Neural progenitor cell (in vitro differentiated cells): ENCODE measurements at regions not wholly inside any gene's neighbourhood (a gene's known extent, or its start where the extent isn't known, plus 50 kb on each side); places are given as distances from the start of the nearest gene placed in this dataset.

Experiments used
- DNase-seq: peaks from one replicate; pipeline ENCODE4 v3.0.0-alpha.2; 2016; ENCODE audit warnings: low spot score
- H2AFZ ChIP-seq: fragments of 200-600 bp; sonication (generic); replicated peaks from 2 replicates; pipeline ENCODE4 v1.6.1; 2016; ENCODE audit warnings: antibody characterized with exemption
- H3F3A ChIP-seq: fragments of 200-600 bp; sonication (generic); 2 replicates; pipeline ENCODE4 v1.6.1; 2016; ENCODE audit warnings: antibody characterized with exemption, low read depth
- H3K27ac ChIP-seq: fragments of 200-600 bp; sonication (generic); 2 replicates; pipeline ENCODE4 v1.5.1; 2016; ENCODE audit warnings: mild to moderate bottlenecking
- H3K27me3 ChIP-seq: fragments of 200-600 bp; sonication (generic); 2 replicates; pipeline ENCODE4 v1.6.1; 2016; ENCODE audit warnings: mild to moderate bottlenecking, moderate library complexity
- H3K36me3 ChIP-seq: fragments of 200-600 bp; sonication (generic); 2 replicates; pipeline ENCODE4 v1.5.1; 2016
- H3K4me1 ChIP-seq: fragments of 200-600 bp; sonication (generic); 2 replicates; pipeline ENCODE4 v1.6.1; 2016; ENCODE audit warnings: mixed run types
- H3K4me2 ChIP-seq: fragments of 200-600 bp; sonication (generic); 2 replicates; pipeline ENCODE4 v1.6.1; 2016
- H3K4me3 ChIP-seq: fragments of 200-600 bp; sonication (generic); 2 replicates; pipeline ENCODE4 v1.5.1; 2016
- H3K79me2 ChIP-seq: fragments of 200-600 bp; sonication (generic); 2 replicates; pipeline ENCODE4 v1.6.1; 2016; ENCODE audit warnings: low read depth
- H3K9ac ChIP-seq: fragments of 200-600 bp; sonication (generic); 2 replicates; pipeline ENCODE4 v1.6.1; 2016
- H3K9me3 ChIP-seq: fragments of 200-600 bp; sonication (generic); 2 replicates; pipeline ENCODE4 v1.5.1; 2016; ENCODE audit warnings: low read depth
- H4K20me1 ChIP-seq: fragments of 200-600 bp; sonication (generic); 2 replicates; pipeline ENCODE4 v1.6.1; 2016; ENCODE audit warnings: low read depth
- H3K27ac Mint-ChIP-seq: 3 replicates; pipeline ENCODE4 v1.8.0; 2021; ENCODE audit warnings: mixed read lengths
- H3K27me3 Mint-ChIP-seq: 2 replicates; pipeline ENCODE4 v1.8.0; 2022; ENCODE audit warnings: low read depth, mild to moderate bottlenecking, inconsistent platforms, moderate library complexity, mixed read lengths; ENCODE audit not compliant: insufficient read depth
- H3K36me3 Mint-ChIP-seq: 3 replicates; pipeline ENCODE4 v1.8.0; 2021; ENCODE audit warnings: mixed read lengths
- H3K4me1 Mint-ChIP-seq: 3 replicates; pipeline ENCODE4 v1.8.0; 2021; ENCODE audit warnings: mixed read lengths
- H3K4me3 Mint-ChIP-seq: 3 replicates; pipeline ENCODE4 v1.8.0; 2021; ENCODE audit warnings: mild to moderate bottlenecking, moderate library complexity, mixed read lengths
- H3K9me3 Mint-ChIP-seq: 3 replicates; pipeline ENCODE4 v1.8.0; 2020; ENCODE audit warnings: mixed read lengths
- EZH2 ChIP-seq: fragments of 200-600 bp; sonication (generic); IDR thresholded peaks from 2 replicates; pipeline ENCODE4 v1.6.1; 2017; ENCODE audit warnings: antibody characterized with exemption, mild to moderate bottlenecking, moderate library complexity
- EZH2phosphoT487 ChIP-seq: fragments of 200-600 bp; sonication (generic); IDR thresholded peaks from 2 replicates; pipeline ENCODE4 v1.6.1; 2017; ENCODE audit warnings: antibody characterized with exemption
- TF ChIP-seq, protein P1 (sequence below): fragments of 200-600 bp; sonication (generic); IDR thresholded peaks from 2 replicates; pipeline ENCODE4 v1.5.1; 2017; ENCODE audit warnings: antibody characterized with exemption, mild to moderate bottlenecking

- no peak overlapping the region for H3K4me3 ChIP-seq
- Mint-ChIP-seq H3K4me1 (no peaks in the 10 kb centered on the region), H3K36me3 (no peaks in the 10 kb centered on the region), H3K9me3 (no peaks in the 10 kb centered on the region), H3K27me3 (no peaks in the 10 kb centered on the region), H3K4me3 (no peak overlapping the region), H3K27ac (no peak overlapping the region)
- TF ChIP-seq EZH2phosphoT487 (no peak), EZH2 (no peak)
- TF ChIP-seq, protein P1, sequence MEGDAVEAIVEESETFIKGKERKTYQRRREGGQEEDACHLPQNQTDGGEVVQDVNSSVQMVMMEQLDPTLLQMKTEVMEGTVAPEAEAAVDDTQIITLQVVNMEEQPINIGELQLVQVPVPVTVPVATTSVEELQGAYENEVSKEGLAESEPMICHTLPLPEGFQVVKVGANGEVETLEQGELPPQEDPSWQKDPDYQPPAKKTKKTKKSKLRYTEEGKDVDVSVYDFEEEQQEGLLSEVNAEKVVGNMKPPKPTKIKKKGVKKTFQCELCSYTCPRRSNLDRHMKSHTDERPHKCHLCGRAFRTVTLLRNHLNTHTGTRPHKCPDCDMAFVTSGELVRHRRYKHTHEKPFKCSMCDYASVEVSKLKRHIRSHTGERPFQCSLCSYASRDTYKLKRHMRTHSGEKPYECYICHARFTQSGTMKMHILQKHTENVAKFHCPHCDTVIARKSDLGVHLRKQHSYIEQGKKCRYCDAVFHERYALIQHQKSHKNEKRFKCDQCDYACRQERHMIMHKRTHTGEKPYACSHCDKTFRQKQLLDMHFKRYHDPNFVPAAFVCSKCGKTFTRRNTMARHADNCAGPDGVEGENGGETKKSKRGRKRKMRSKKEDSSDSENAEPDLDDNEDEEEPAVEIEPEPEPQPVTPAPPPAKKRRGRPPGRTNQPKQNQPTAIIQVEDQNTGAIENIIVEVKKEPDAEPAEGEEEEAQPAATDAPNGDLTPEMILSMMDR, result no peak
- H3K4me1 ChIP-seq, result no peaks in the 10 kb centered on the region
- H3K27me3 ChIP-seq, result no peaks in the 10 kb centered on the region
- no peak overlapping the region for H3K9ac ChIP-seq
- H3K36me3 ChIP-seq, result no peaks in the 10 kb centered on the region
- H4K20me1 ChIP-seq, result no peaks in the 10 kb centered on the region
- no peak overlapping the region for H2AFZ ChIP-seq
- H3K4me2 ChIP-seq, result no peak overlapping the region
- no peaks in the 10 kb centered on the region for H3F3A ChIP-seq
- no peaks in the 10 kb centered on the region for H3K9me3 ChIP-seq
- DNase-seq, result no peak
- H3K27ac ChIP-seq, result no peak overlapping the region
- no peaks in the 10 kb centered on the region for H3K79me2 ChIP-seq
These were observed 175.6 kb upstream of the RHOBTB1 start for GRCh38 chr10:61119573-61119972.

DNA sequence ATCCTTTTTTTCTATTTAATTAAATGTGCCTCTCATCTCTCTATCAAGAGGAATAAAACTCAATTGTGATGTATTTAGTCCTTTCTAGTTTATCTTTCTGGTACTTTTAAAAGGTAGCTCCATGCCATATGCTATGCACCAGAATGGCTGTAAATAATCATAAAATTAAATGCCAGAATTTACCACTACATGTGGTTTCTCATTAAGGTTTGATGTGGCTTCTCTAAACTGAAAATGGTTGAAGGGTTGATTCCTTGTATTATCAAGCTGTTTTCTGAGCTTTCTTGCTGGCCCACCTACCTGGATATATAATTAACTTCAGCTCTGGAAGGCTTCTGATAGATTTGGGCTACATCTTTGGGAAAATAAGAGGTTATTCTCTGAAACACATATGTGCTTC, 171.9 kb upstream of the RHOBTB1 start:
- Histone ChIP-seq H3K4me1 (no peaks in the 10 kb centered on the region), H4K20me1 (no peaks in the 10 kb centered on the region), H3K27me3 (no peaks in the 10 kb centered on the region), H3K4me2 (no peak overlapping the region), H3F3A (no peaks in the 10 kb centered on the region), H3K9me3 (no peaks in the 10 kb centered on the region), H3K4me3 (no peak overlapping the region), H3K27ac (no peak overlapping the region), H3K36me3 (no peaks in the 10 kb centered on the region), H3K79me2 (no peaks in the 10 kb centered on the region), H2AFZ (no peak overlapping the region), H3K9ac (no peak overlapping the region)
- Mint-ChIP-seq H3K4me1 (no peaks in the 10 kb centered on the region), H3K9me3 (no peaks in the 10 kb centered on the region), H3K27me3 (no peaks in the 10 kb centered on the region), H3K36me3 (no peaks in the 10 kb centered on the region), H3K27ac (no peak overlapping the region), H3K4me3 (no peak overlapping the region)
- DNase-seq, result no peak
- no peak for TF ChIP-seq EZH2phosphoT487
- TF ChIP-seq, protein P1, result no peak
- no peak for TF ChIP-seq EZH2

GRCh38 chr10:61112771-61113170, 168.8 kb upstream of the RHOBTB1 start:
- H3K27ac Mint-ChIP-seq, result no peak overlapping the region
- TF ChIP-seq, protein P1, result no peak
- no peak for TF ChIP-seq EZH2phosphoT487
- TF ChIP-seq EZH2, result no peak
- H3K27ac ChIP-seq, result no peak overlapping the region

GRCh38 chr10:61110936-61111335, 167.0 kb upstream of the RHOBTB1 start:
- DNase-seq, result no peak
- no peaks in the 10 kb centered on the region for H3K4me1 ChIP-seq
- H3K27ac ChIP-seq, result no peak overlapping the region
- H3K36me3 ChIP-seq, result no peaks in the 10 kb centered on the region
- no peaks in the 10 kb centered on the region for H3K36me3 Mint-ChIP-seq
- H3K79me2 ChIP-seq, result no peaks in the 10 kb centered on the region
- H3K4me3 ChIP-seq, result no peak overlapping the region
- no peak overlapping the region for H2AFZ ChIP-seq
- H3K9ac ChIP-seq, result no peak overlapping the region
- no peak overlapping the region for H3K4me3 Mint-ChIP-seq
- H3K4me1 Mint-ChIP-seq, result no peaks in the 10 kb centered on the region
- no peaks in the 10 kb centered on the region for H3K9me3 ChIP-seq
- H3K27ac Mint-ChIP-seq, result no peak overlapping the region
- H3K27me3 Mint-ChIP-seq, result no peaks in the 10 kb centered on the region
- H3F3A ChIP-seq, result no peaks in the 10 kb centered on the region
- no peaks in the 10 kb centered on the region for H4K20me1 ChIP-seq
- TF ChIP-seq, protein P1, result no peak
- TF ChIP-seq EZH2 (no peak), EZH2phosphoT487 (no peak)
- no peak overlapping the region for H3K4me2 ChIP-seq
- no peaks in the 10 kb centered on the region for H3K27me3 ChIP-seq
- H3K9me3 Mint-ChIP-seq, result no peaks in the 10 kb centered on the region

More at GRCh38 chr10:61112771-61113170, 168.8 kb upstream of the RHOBTB1 start:
- no peaks in the 10 kb centered on the region for H3K36me3 Mint-ChIP-seq
- no peaks in the 10 kb centered on the region for H3F3A ChIP-seq
- H3K4me2 ChIP-seq, result no peak overlapping the region
- no peaks in the 10 kb centered on the region for H3K4me1 Mint-ChIP-seq
- H3K9me3 Mint-ChIP-seq, result no peaks in the 10 kb centered on the region
- H3K9me3 ChIP-seq, result no peaks in the 10 kb centered on the region
- no peaks in the 10 kb centered on the region for H3K36me3 ChIP-seq
- no peak for DNase-seq
- no peak overlapping the region for H3K9ac ChIP-seq
- H3K27me3 ChIP-seq, result no peaks in the 10 kb centered on the region
- H4K20me1 ChIP-seq, result no peaks in the 10 kb centered on the region
- H2AFZ ChIP-seq, result no peak overlapping the region
- no peaks in the 10 kb centered on the region for H3K4me1 ChIP-seq
- H3K27me3 Mint-ChIP-seq, result no peaks in the 10 kb centered on the region
- H3K79me2 ChIP-seq, result no peaks in the 10 kb centered on the region
- H3K4me3 ChIP-seq, result no peak overlapping the region
- H3K4me3 Mint-ChIP-seq, result no peak overlapping the region
